ENCODE measurements at regions not wholly inside any gene's neighbourhood (a gene's known extent, or its start where the extent isn't known, plus 50 kb on each side); places are given as distances from the start of the nearest gene placed in this dataset.

DNA sequence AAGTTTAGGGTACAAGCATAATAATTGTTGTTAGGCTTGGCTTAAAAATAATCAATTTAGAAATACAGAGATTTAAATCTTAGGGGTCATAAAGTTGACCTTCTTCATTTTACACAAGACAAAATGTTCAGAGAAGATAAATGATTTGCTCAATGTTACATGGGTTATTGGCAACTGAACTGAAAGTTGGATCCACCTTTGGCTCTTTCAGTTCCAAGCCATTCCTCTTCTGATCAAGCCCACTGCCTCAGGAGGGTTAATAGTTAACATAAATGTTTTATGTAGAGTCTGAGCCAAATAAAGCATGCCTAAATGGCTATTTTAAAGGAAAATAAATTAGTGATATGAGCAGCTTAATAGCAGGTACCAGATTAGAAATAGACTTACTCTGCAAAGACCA, 79.1 kb upstream of the RHOBTB1 start:
- H3K27ac ChIP-seq (ENCODE audit: low read depth, low read length): no peak overlapping the region
- H3K36me3 ChIP-seq (ENCODE audit: insufficient read depth, low read length): no peaks in the 10 kb centered on the region
- DNase-seq (ENCODE audit: insufficient read length, low spot score, missing footprints): no peak
- H3K4me1 ChIP-seq (ENCODE audit: insufficient read depth, low read length): no peaks in the 10 kb centered on the region
- no peaks in the 10 kb centered on the region for H3K79me2 ChIP-seq (ENCODE audit: insufficient read depth, low read length)
- H3K9me3 ChIP-seq (ENCODE audit: low read depth, low read length): no peaks in the 10 kb centered on the region
- H3K4me2 ChIP-seq (ENCODE audit: insufficient read depth, low read length): no peak overlapping the region
- H4K20me1 ChIP-seq (ENCODE audit: insufficient read depth, low read length): no peaks in the 10 kb centered on the region
- H3K27me3 ChIP-seq (ENCODE audit: insufficient read depth, low read length): no peaks in the 10 kb centered on the region
- no peak overlapping the region for H3K4me3 ChIP-seq (ENCODE audit: insufficient read depth, low read length)
- TF ChIP-seq, protein P1, sequence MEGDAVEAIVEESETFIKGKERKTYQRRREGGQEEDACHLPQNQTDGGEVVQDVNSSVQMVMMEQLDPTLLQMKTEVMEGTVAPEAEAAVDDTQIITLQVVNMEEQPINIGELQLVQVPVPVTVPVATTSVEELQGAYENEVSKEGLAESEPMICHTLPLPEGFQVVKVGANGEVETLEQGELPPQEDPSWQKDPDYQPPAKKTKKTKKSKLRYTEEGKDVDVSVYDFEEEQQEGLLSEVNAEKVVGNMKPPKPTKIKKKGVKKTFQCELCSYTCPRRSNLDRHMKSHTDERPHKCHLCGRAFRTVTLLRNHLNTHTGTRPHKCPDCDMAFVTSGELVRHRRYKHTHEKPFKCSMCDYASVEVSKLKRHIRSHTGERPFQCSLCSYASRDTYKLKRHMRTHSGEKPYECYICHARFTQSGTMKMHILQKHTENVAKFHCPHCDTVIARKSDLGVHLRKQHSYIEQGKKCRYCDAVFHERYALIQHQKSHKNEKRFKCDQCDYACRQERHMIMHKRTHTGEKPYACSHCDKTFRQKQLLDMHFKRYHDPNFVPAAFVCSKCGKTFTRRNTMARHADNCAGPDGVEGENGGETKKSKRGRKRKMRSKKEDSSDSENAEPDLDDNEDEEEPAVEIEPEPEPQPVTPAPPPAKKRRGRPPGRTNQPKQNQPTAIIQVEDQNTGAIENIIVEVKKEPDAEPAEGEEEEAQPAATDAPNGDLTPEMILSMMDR (IDR thresholded peaks at IDR 0.05; ENCODE audit: extremely low read depth, low read depth, low read length): no peak
- no peak overlapping the region for H2AFZ ChIP-seq (ENCODE audit: low read length)

DNA sequence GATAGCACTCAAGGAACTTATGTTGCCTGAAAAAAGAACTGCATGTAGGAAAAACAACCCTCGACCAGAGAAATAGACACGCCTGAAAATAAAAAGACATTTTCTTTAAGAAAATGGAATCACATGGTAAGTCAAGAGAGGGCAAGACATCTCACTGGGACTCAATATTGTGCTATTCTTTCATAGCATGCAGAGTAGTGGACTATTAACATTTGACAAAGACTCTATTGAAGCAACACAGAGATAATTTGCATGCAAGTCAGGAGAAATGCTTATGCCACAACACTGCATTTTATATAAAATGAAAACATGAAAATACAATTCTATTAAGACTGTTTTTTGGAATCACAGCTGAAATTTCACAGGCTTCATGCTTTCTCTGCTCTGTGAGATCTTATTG, 77.9 kb upstream of the RHOBTB1 start:
- Histone ChIP-seq H3K4me1 (ENCODE audit: insufficient read depth, low read length) (no peaks in the 10 kb centered on the region), H3K79me2 (ENCODE audit: insufficient read depth, low read length) (no peaks in the 10 kb centered on the region), H3K9me3 (ENCODE audit: low read depth, low read length) (no peaks in the 10 kb centered on the region), H3K27ac (ENCODE audit: low read depth, low read length) (no peak overlapping the region), H3K4me3 (ENCODE audit: insufficient read depth, low read length) (no peak overlapping the region), H3K4me2 (ENCODE audit: insufficient read depth, low read length) (no peak overlapping the region), H4K20me1 (ENCODE audit: insufficient read depth, low read length) (no peaks in the 10 kb centered on the region), H3K36me3 (ENCODE audit: insufficient read depth, low read length) (no peaks in the 10 kb centered on the region), H2AFZ (ENCODE audit: low read length) (no peak overlapping the region), H3K27me3 (ENCODE audit: insufficient read depth, low read length) (no peaks in the 10 kb centered on the region)
- TF ChIP-seq, protein P1 (IDR thresholded peaks at IDR 0.05; ENCODE audit: extremely low read depth, low read depth, low read length): no peak
- DNase-seq (ENCODE audit: insufficient read length, low spot score, missing footprints): no peak

GRCh38 chr10:61020420-61021158, 76.6 kb upstream of the RHOBTB1 start:
- TF ChIP-seq, protein P1 (IDR thresholded peaks at IDR 0.05; ENCODE audit: extremely low read depth, low read depth, low read length): no peak
- Histone ChIP-seq H3K27ac (ENCODE audit: low read depth, low read length) (no peak overlapping the region), H3K36me3 (ENCODE audit: insufficient read depth, low read length) (no peaks in the 10 kb centered on the region), H2AFZ (ENCODE audit: low read length) (no peak overlapping the region), H3K4me3 (ENCODE audit: insufficient read depth, low read length) (no peak overlapping the region), H3K4me1 (ENCODE audit: insufficient read depth, low read length) (no peaks in the 10 kb centered on the region), H3K4me2 (ENCODE audit: insufficient read depth, low read length) (no peak overlapping the region), H3K79me2 (ENCODE audit: insufficient read depth, low read length) (no peaks in the 10 kb centered on the region), H4K20me1 (ENCODE audit: insufficient read depth, low read length) (no peaks in the 10 kb centered on the region), H3K9me3 (ENCODE audit: low read depth, low read length) (no peaks in the 10 kb centered on the region), H3K27me3 (ENCODE audit: insufficient read depth, low read length) (no peaks in the 10 kb centered on the region)
- DNase-seq (ENCODE audit: insufficient read length, low spot score, missing footprints): no peak

GRCh38 chr10:61018146-61018545, 74.2 kb upstream of the RHOBTB1 start:
- no peak overlapping the region for H2AFZ ChIP-seq (ENCODE audit: low read length)
- no peak overlapping the region for H3K4me3 ChIP-seq (ENCODE audit: insufficient read depth, low read length)
- H3K36me3 ChIP-seq (ENCODE audit: insufficient read depth, low read length): no peaks in the 10 kb centered on the region
- H3K27me3 ChIP-seq (ENCODE audit: insufficient read depth, low read length): no peaks in the 10 kb centered on the region
- no peaks in the 10 kb centered on the region for H3K9me3 ChIP-seq (ENCODE audit: low read depth, low read length)
- H3K79me2 ChIP-seq (ENCODE audit: insufficient read depth, low read length): no peaks in the 10 kb centered on the region
- TF ChIP-seq, protein P1 (IDR thresholded peaks at IDR 0.05; ENCODE audit: extremely low read depth, low read depth, low read length): no peak
- no peak overlapping the region for H3K27ac ChIP-seq (ENCODE audit: low read depth, low read length)
- no peaks in the 10 kb centered on the region for H4K20me1 ChIP-seq (ENCODE audit: insufficient read depth, low read length)
- H3K4me1 ChIP-seq (ENCODE audit: insufficient read depth, low read length): no peaks in the 10 kb centered on the region
- no peak overlapping the region for H3K4me2 ChIP-seq (ENCODE audit: insufficient read depth, low read length)
- DNase-seq (ENCODE audit: insufficient read length, low spot score, missing footprints): no peak

All from osteoblast (primary cell).